HCT116 (cell line): ENCODE measurements at regions not wholly inside any gene's neighbourhood (a gene's known extent, or its start where the extent isn't known, plus 50 kb on each side); places are given as distances from the start of the nearest gene placed in this dataset.

Experiments used
- POLR2A ChIP-seq: IDR thresholded peaks from 2 replicates; pipeline ENCODE4 v1.7.0; 2011; ENCODE audit warnings: borderline replicate concordance; ENCODE audit not compliant: insufficient read depth, insufficient read length; ENCODE audit errors: extremely low read depth
- POLR2AphosphoS5 ChIP-seq: IDR thresholded peaks from 2 replicates; pipeline ENCODE4 v1.6.1; 2011; ENCODE audit warnings: mild to moderate bottlenecking, low read depth, low read length, moderate library complexity
- YY1 ChIP-seq: IDR thresholded peaks from 2 replicates; pipeline ENCODE4 v1.6.1; 2011; ENCODE audit warnings: low read length, low read depth, moderate library complexity, mild to moderate bottlenecking; ENCODE audit not compliant: insufficient replicate concordance; ENCODE audit errors: extremely low read depth
- TF ChIP-seq, protein P1 (sequence below), 3 experiments: fragments of 200-600 bp in 1 of 3; sonication (generic) in 1 of 3; IDR thresholded peaks in 2 of 3; conservative IDR thresholded peaks in 1 of 3; 2 replicates each; pipeline ENCODE4 v1.5.1; 2012 to 2017; ENCODE audit warnings: low read depth in 2 of 3, low read length in 2 of 3, antibody characterized with exemption in 1 of 3, borderline replicate concordance in 1 of 3, control low read depth in 1 of 3, mild to moderate bottlenecking in 1 of 3, mixed read lengths in 1 of 3, mixed run types in 1 of 3, moderate library complexity in 1 of 3; ENCODE audit not compliant: insufficient read depth in 1 of 3

GRCh38 chr10:63976538-63976937, 455.3 kb downstream of the REEP3 start:
- TF ChIP-seq POLR2AphosphoS5 (no peak), POLR2A (no peak), YY1 (no peak)
- TF ChIP-seq, protein P1, sequence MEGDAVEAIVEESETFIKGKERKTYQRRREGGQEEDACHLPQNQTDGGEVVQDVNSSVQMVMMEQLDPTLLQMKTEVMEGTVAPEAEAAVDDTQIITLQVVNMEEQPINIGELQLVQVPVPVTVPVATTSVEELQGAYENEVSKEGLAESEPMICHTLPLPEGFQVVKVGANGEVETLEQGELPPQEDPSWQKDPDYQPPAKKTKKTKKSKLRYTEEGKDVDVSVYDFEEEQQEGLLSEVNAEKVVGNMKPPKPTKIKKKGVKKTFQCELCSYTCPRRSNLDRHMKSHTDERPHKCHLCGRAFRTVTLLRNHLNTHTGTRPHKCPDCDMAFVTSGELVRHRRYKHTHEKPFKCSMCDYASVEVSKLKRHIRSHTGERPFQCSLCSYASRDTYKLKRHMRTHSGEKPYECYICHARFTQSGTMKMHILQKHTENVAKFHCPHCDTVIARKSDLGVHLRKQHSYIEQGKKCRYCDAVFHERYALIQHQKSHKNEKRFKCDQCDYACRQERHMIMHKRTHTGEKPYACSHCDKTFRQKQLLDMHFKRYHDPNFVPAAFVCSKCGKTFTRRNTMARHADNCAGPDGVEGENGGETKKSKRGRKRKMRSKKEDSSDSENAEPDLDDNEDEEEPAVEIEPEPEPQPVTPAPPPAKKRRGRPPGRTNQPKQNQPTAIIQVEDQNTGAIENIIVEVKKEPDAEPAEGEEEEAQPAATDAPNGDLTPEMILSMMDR (IDR thresholded peaks at IDR 0.05 in 2 of 3, conservative IDR thresholded peaks at IDR 0.05 in 1 of 3; ENCODE audit: borderline replicate concordance in 1 of 3, insufficient read depth in 1 of 3, low read depth in 2 of 3, low read length in 2 of 3): peak; percentile 77 to 84 (median 81)
